ENCODE measurements at regions not wholly inside any gene's neighbourhood (a gene's known extent, or its start where the extent isn't known, plus 50 kb on each side); places are given as distances from the start of the nearest gene placed in this dataset.

DNA sequence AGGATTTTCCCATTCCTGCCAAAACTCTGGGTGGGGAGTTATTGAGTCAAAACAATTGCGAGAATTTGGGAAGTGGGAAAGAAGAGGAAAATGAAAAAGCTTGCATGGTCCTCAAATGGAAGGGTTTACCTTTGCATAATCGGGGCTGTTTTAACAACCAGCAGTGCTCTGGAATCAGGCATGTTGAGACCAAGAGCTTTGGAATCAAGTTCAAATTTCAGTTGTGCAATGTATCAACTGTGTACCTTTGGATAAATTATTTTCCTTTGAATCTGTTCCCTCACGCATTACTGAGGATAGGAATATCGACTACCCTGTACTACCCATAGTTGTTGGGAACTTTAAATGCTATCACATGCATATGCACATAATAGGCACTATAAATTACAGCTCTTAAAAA lies 205.5 kb downstream of the JCAD start:
- H3K4me3 ChIP-seq (ENCODE audit: low read depth, poor library complexity, severe bottlenecking): no peak overlapping the region
- intact Hi-C loops (cut with DNase I; ENCODE audit: low total_unique reads): no loop called here
- WGBS, 2 donors: 53 to 59% methylated on average over 4 of the region's 4 CpGs
- TF ChIP-seq, protein P1, sequence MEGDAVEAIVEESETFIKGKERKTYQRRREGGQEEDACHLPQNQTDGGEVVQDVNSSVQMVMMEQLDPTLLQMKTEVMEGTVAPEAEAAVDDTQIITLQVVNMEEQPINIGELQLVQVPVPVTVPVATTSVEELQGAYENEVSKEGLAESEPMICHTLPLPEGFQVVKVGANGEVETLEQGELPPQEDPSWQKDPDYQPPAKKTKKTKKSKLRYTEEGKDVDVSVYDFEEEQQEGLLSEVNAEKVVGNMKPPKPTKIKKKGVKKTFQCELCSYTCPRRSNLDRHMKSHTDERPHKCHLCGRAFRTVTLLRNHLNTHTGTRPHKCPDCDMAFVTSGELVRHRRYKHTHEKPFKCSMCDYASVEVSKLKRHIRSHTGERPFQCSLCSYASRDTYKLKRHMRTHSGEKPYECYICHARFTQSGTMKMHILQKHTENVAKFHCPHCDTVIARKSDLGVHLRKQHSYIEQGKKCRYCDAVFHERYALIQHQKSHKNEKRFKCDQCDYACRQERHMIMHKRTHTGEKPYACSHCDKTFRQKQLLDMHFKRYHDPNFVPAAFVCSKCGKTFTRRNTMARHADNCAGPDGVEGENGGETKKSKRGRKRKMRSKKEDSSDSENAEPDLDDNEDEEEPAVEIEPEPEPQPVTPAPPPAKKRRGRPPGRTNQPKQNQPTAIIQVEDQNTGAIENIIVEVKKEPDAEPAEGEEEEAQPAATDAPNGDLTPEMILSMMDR (IDR thresholded peaks at IDR 0.05): no peak
- no peak for TF ChIP-seq POLR2A (IDR thresholded peaks at IDR 0.05)
- DNase-seq (ENCODE audit: low spot score in 2 of 2): no peak

DNA sequence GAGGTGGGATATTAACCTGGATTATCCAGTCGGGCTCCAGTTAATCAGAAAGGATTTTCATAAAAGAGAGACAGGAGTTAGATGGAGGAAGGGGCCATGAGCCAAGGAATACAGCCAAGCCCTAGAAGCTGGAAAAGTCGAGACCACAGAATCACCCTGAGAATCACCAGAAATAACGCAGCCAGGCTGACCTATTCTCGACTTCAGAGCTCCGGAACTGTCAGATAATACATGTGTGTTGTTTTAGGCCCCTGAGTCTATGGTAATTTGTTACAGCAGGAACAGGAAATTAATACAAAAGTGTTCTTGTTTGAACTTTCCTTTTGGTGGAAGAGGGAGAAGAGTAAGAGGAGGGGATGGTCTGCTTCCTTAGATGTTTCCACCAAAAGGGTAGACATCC lies 208.1 kb downstream of the JCAD start:
- intact Hi-C loops (cut with DNase I; ENCODE audit: low total_unique reads): no loop called here
- H3K4me3 ChIP-seq (ENCODE audit: low read depth, poor library complexity, severe bottlenecking): no peak overlapping the region

DNA sequence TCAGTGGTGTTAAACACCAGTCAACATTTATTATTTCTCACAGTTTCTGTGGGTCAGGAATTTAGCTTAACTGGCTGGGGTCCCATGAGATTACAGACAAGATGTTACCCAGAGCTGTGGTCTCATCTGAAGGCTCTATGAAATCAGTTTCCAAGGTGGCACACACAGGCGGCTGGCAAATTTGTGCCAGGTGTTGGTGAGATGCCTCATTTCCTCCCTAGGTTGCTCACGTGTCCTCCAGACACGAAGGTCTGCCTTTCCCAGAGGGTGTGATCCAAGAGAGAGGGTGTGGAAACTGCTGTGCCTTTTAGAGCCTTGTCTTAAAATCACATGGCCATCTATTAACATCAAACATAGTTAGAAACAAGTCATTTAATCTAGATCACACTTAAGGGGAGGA lies 209.0 kb downstream of the JCAD start:
- no peak overlapping the region for H3K4me3 ChIP-seq (ENCODE audit: low read depth, poor library complexity, severe bottlenecking)
- 51 to 54% methylated on average over 3 of the region's 3 CpGs for WGBS, 2 donors
- intact Hi-C loops (cut with DNase I; ENCODE audit: low total_unique reads): no loop called here

More for the DNA sequence above, 208.1 kb downstream of the JCAD start:
- 82 to 83% methylated on average over 5 of the region's 5 CpGs for WGBS, 2 donors
- peak in 1 of 2 donors; percentile 4 for DNase-seq (ENCODE audit: low spot score in 2 of 2)
- TF ChIP-seq POLR2A (IDR thresholded peaks at IDR 0.05): no peak
- TF ChIP-seq, protein P1 (IDR thresholded peaks at IDR 0.05): no peak

DNA sequence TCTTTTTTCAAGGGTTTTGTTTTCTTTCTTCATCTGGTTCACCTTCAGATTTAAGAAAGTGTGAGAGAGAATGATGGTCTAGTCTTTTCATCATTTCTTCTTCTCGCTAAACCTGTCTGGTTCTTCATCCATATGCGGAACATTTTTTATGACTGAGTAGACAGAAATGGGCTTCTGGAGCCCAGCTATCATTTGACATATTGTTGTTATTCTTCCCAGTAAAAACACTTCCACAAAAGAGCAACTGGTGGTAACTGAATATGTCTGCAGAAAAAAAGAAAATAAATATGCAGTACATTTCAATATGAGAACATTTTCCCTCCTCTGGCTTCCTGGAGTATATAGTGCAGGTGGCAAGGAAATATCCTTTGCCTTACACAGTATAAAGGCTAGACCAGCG lies 209.5 kb downstream of the JCAD start:
- no peak overlapping the region for H3K4me3 ChIP-seq (ENCODE audit: low read depth, poor library complexity, severe bottlenecking)
- no peak for DNase-seq (ENCODE audit: low spot score in 2 of 2)
- WGBS, 2 donors: 77 to 84% methylated on average over 3 of the region's 3 CpGs
- intact Hi-C loops (cut with DNase I; ENCODE audit: low total_unique reads): no loop called here
- TF ChIP-seq, protein P1 (IDR thresholded peaks at IDR 0.05): no peak
- TF ChIP-seq POLR2A (IDR thresholded peaks at IDR 0.05): no peak

More for the DNA sequence above, 209.0 kb downstream of the JCAD start:
- peak in 1 of 2 donors; percentile 62 for DNase-seq (ENCODE audit: low spot score in 2 of 2)
- no peak for TF ChIP-seq POLR2A (IDR thresholded peaks at IDR 0.05)
- TF ChIP-seq, protein P1 (IDR thresholded peaks at IDR 0.05): no peak

DNA sequence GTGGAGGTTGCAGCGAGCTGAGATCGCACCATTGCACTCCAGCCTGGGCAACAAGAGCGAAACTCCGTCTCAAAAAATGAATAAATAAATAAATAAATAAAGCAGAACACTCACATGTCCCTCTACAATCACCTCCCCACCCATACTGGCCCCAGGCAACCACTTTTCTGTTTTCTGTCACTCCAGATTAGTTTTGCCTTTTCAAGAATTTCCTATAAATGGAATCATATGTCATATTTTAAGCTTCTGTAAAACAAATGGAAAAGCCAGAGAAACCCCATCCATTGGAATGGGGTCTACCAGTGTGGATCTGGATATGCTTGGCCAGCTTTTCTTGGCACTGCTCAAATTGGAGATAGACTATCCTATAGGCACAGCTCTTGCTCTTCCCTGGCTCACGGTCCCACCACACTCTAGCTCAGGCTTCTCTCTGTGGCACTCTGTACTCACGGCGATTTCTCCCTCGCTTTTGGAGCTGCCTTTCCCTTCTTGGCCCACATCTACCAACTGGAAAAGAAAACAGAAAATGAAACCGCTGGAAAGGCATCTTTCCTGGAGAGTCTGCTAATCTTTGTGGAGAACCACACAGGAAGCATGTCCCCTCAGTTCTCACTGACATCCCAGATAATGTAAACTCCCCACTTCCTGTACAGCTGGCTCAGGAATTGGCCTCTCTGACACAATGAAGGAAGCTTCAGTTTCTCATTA lies 210.1 kb downstream of the JCAD start:
- DNase-seq (ENCODE audit: low spot score in 2 of 2): peak in 1 of 2 donors; percentile 81
- 47 to 50% methylated on average over 9 of the region's 9 CpGs for whole genome bisulfite sequencing, 2 donors
- H3K4me3 ChIP-seq (ENCODE audit: low read depth, poor library complexity, severe bottlenecking): no peak overlapping the region
- intact Hi-C loops (cut with DNase I; ENCODE audit: low total_unique reads): no loop called here
- TF ChIP-seq, protein P1 (IDR thresholded peaks at IDR 0.05): no peak
- TF ChIP-seq POLR2A (IDR thresholded peaks at IDR 0.05): no peak

DNA sequence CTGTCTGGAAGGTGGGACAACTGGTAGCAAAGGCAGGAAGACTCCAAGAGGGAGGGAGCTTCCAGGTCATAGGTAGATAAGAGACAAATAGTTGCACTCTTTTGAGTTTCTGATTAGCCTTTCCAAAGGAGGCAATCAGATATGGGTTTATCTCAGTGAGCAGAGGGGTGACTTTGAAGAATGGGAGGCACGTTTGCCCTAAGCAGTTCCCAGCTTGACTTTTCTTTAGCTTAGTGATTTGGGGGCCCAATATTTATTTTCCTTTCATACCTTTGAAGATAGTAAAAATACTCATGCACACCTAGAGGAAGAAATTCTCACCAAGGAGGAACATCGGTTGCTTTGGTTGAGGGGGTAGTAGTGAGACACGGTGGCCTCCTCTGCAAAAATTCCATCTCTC lies 212.1 kb upstream of the SVIL start:
- no peak for DNase-seq (ENCODE audit: low spot score in 2 of 2)
- TF ChIP-seq POLR2A (IDR thresholded peaks at IDR 0.05): no peak
- TF ChIP-seq, protein P1 (IDR thresholded peaks at IDR 0.05): no peak
- H3K4me3 ChIP-seq (ENCODE audit: low read depth, poor library complexity, severe bottlenecking): no peak overlapping the region
- intact Hi-C loops (cut with DNase I; ENCODE audit: low total_unique reads): no loop called here
- 91 to 95% methylated on average over 3 of the region's 3 CpGs for WGBS, 2 donors

All from lower leg skin (tissue), 4 donors.